Heart left ventricle (tissue), 16 donors: ENCODE measurements at regions not wholly inside any gene's neighbourhood (a gene's known extent, or its start where the extent isn't known, plus 50 kb on each side); places are given as distances from the start of the nearest gene placed in this dataset.
"Not testable (repeated sequence)": the region's sequence is repeated elsewhere in the genome, so short reads cannot be mapped to it uniquely, and the experiment has no call there.

Experiments used
- ATAC-seq, 4 donors: fragments of 200-7000 bp; cut with Tn5 transposase; one replicate each; pipeline ENCODE4 v1.9.1; 2020 to 2022; ENCODE audit warnings: moderate library complexity in 4 of 4, mild to moderate bottlenecking in 3 of 4, moderate number of reproducible peaks in 1 of 4
- DNase-seq, 5 donors: peaks; one replicate each; pipeline ENCODE4 v3.0.0-alpha.2; 2020
- H3K27ac ChIP-seq, 12 donors: fragments of 200-600 bp; sonication (generic) in 4 of 12; one replicate each; pipeline versions ENCODE4 v1.5.0 to v1.8.0; 2016 to 2022; ENCODE audit warnings: mild to moderate bottlenecking in 2 of 12
- H3K27me3 ChIP-seq, 9 donors: fragments of 200-600 bp; sonication (generic) in 2 of 9; one replicate each; pipeline versions ENCODE4 v1.5.1 to v1.8.0; 2016 to 2022; ENCODE audit warnings: mild to moderate bottlenecking in 3 of 9
- H3K36me3 ChIP-seq, 9 donors: fragments of 200-600 bp; sonication (generic) in 2 of 9; one replicate each; pipeline versions ENCODE4 v1.5.0 to v1.8.0; 2018 to 2022; ENCODE audit warnings: mild to moderate bottlenecking in 2 of 9
- H3K4me1 ChIP-seq, 12 donors: fragments of 200-600 bp; sonication (generic) in 4 of 12; one replicate each; pipeline versions ENCODE4 v1.5.0 to v1.8.0; 2016 to 2022; ENCODE audit warnings: mild to moderate bottlenecking in 3 of 12
- H3K4me3 ChIP-seq, 12 donors: fragments of 200-600 bp; sonication (generic) in 4 of 12; one replicate each; pipeline versions ENCODE4 v1.5.0 to v1.8.0; 2017 to 2022; ENCODE audit warnings: mild to moderate bottlenecking in 9 of 12, moderate library complexity in 4 of 12
- H3K9me3 ChIP-seq, 12 donors: fragments of 200-600 bp; sonication (generic) in 4 of 12; one replicate each; pipeline versions ENCODE4 v1.5.0 to v1.8.0; 2016 to 2022; ENCODE audit warnings: mild to moderate bottlenecking in 1 of 12
- POLR2A ChIP-seq, 2 donors: fragments of 450-650 bp; IDR thresholded peaks; one replicate each; pipeline ENCODE4 v1.6.1; 2017; ENCODE audit warnings: antibody characterized with exemption in 2 of 2, mild to moderate bottlenecking in 2 of 2, moderate library complexity in 2 of 2
- WGBS, 4 donors: extraction: QIAGEN DNeasy Blood & Tissue Kit in 2 of 4; methylation state at CpG; one replicate each; pipeline versions ENCODE4 v1.1.5 to v1.1.7; 2013 to 2018; 5-methylcytosine and 5-hydroxymethylcytosine counted together
- intact Hi-C, 10 donors: fragments of 100-400 bp; cut with DNase I; formaldehyde crosslinking; loops; one replicate each; pipeline versions ENCODE4 v1.11.1 to v1.14.2; 2022
- TF ChIP-seq, protein P1 (sequence below), 12 donors: fragments of 200-600 bp; sonication (generic) in 4 of 12; IDR thresholded peaks; one replicate each; pipeline versions ENCODE4 v1.5.0 to v1.8.0; 2018 to 2022; ENCODE audit warnings: antibody characterized with exemption in 12 of 12, mild to moderate bottlenecking in 5 of 12
- donor health status: ischemic (EF 13 %, LVEDD 7.1; RV severe dilation, severe dysfunction).
- donor health status: healthy with polysubstance abuse.
- donor health status: DM: no; HTN: yes; CAD: no.
- donor health status: DM: no; HTN: no; CAD: no.
- donor health status: ischemic (EF 25% LVEDD 6.9; RV normal size, moderate dysfunction).
- donor health status: ischemic (EF 25% LVEDD 5.7; RV mildly dilated, moderate dysfunction).
- donor health status: healthy.
- donor health status: DM: yes; HTN: yes; CAD: no.
- donor health status: ischemic (EF 35%, LVEDD 5.7; RV mildly dilated, moderate dysfunction).
- donor health status: nonischemic (EF 11% LVEDD 7.7; RV severe dilation, severe dysfunction).
- donor health status: DM: yes; HTN: yes; CAD: no.
- donor health status: PGD.
- donor health status: ischemic (EF 29% LVEDD 5.4; RV normal size, mild dysfunction).
- donor health status: nonischemic (EF 23%, LVEDD 6.1; RV moderate dilation, normal function).

DNA sequence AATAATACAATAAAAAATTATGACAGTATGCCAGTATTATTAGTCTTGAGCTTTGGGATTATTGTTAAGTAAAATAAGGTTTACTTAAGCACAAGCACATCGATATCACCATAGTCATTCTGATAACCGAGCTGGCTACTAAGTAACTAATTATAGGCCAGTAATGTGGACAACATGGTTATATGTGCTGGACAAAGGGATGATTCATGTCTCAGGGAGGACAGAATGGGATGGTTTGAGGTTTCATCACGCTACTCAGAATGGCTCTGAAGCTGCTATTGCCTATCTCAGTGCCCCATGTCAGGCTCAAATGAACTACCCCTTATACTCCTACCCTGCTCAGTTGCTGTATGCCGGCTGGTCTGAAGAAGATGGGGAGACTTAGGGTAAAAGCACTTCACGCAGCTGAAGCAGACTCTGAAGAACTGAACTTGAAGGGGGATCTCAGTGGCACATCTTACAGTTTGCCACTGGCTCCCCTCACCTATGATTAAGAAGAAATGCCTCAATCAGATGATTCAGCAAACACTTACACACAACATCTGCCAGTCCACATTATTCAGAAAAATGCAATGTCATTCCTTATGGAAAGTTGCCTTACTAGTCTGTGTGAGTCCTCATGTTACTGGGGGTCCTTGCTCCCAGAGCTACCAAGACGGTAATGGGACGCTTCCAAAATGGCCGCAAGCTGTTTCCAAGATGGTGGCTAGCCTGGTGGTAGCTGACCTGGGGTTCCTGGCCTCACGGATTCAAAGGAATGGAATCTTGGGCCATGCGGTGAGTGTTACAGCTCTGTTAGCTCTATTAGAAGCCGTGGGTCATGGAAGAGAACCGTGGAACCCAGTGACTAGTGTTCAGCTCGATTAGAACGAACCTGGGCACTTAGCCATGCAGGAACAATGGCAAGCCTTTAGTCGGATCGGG is 1098.6 kb downstream of the TAF11L14 start:
- ATAC-seq, result no peak
- no peak overlapping the region for H3K4me3 ChIP-seq
- H3K27me3 ChIP-seq, result no peaks in the 10 kb centered on the region
- TF ChIP-seq, protein P1, sequence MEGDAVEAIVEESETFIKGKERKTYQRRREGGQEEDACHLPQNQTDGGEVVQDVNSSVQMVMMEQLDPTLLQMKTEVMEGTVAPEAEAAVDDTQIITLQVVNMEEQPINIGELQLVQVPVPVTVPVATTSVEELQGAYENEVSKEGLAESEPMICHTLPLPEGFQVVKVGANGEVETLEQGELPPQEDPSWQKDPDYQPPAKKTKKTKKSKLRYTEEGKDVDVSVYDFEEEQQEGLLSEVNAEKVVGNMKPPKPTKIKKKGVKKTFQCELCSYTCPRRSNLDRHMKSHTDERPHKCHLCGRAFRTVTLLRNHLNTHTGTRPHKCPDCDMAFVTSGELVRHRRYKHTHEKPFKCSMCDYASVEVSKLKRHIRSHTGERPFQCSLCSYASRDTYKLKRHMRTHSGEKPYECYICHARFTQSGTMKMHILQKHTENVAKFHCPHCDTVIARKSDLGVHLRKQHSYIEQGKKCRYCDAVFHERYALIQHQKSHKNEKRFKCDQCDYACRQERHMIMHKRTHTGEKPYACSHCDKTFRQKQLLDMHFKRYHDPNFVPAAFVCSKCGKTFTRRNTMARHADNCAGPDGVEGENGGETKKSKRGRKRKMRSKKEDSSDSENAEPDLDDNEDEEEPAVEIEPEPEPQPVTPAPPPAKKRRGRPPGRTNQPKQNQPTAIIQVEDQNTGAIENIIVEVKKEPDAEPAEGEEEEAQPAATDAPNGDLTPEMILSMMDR (IDR thresholded peaks at IDR 0.05), result no peak
- TF ChIP-seq POLR2A (IDR thresholded peaks at IDR 0.05), result no peak
- no peak overlapping the region for H3K27ac ChIP-seq
- intact Hi-C loops, result no loop called here
- H3K36me3 ChIP-seq, result no peaks in the 10 kb centered on the region
- DNase-seq, result no peak
- 83 to 94% (median 89%) methylated on average over 16 of the region's 16 CpGs for WGBS, 4 donors
- peaks cover 0 to 5% (median 0%) of the 10 kb centered on the region in 12 donors for H3K4me1 ChIP-seq
- H3K9me3 ChIP-seq, result no peaks in the 10 kb centered on the region

DNA sequence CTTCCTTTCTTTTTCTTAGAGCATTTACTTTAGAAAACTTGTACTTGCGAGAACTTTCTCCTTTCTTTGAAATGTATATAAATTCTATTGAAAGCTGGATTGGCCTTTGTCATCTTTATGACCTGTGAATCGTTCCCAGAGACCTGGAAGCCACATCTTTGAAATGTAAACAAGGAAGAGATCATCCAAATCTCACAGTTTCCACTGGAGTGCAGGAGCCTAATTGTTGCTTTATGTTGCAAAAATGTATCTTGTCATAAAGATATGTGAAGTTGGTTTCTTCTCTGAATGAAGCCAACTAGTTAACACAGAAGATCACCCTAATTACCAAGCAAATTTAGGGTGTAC is 1101.8 kb downstream of the TAF11L14 start:
- intact Hi-C loops, result no loop called here
- H3K27me3 ChIP-seq, result no peaks in the 10 kb centered on the region
- 65 to 74% (median 69%) methylated on average over 2 of the region's 2 CpGs for WGBS, 4 donors
- H3K4me1 ChIP-seq, result peaks cover 0 to 14% (median 0%) of the 10 kb centered on the region in 12 donors
- TF ChIP-seq, protein P1 (IDR thresholded peaks at IDR 0.05), result no peak
- TF ChIP-seq POLR2A (IDR thresholded peaks at IDR 0.05), result no peak
- ATAC-seq (no peak), DNase-seq (no peak)
- H3K4me3 ChIP-seq, result no peak overlapping the region
- H3K27ac ChIP-seq, result no peak overlapping the region
- H3K9me3 ChIP-seq, result no peaks in the 10 kb centered on the region
- no peaks in the 10 kb centered on the region for H3K36me3 ChIP-seq

DNA sequence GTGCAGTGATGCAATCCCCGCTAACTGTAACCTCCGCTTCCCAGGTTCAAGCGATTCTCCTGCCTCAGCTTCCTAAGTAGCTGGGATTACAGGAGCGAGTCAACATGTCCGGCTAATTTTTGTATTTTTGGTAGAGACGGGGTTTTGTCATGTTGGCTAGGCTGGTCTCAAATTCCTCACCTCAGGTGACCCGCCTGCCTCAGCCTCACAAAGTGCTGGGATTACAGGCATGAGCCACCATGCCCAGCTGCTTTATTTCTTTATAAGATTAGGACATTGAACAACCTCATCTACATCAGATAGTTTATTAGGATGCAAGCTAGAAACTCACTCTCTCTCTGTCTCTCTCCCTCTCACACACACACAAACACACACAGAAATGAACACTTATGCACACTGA is 1102.5 kb downstream of the TAF11L14 start:
- H3K4me1 ChIP-seq, result peaks cover 0 to 14% (median 0%) of the 10 kb centered on the region in 12 donors
- DNase-seq, intact Hi-C loops, H3K9me3 ChIP-seq, ATAC-seq, H3K27ac ChIP-seq, H3K36me3 ChIP-seq, H3K4me3 ChIP-seq, H3K27me3 ChIP-seq: not testable (repeated sequence)
- 80 to 87% (median 83%) methylated on average over 7 of the region's 7 CpGs for WGBS, 4 donors

DNA sequence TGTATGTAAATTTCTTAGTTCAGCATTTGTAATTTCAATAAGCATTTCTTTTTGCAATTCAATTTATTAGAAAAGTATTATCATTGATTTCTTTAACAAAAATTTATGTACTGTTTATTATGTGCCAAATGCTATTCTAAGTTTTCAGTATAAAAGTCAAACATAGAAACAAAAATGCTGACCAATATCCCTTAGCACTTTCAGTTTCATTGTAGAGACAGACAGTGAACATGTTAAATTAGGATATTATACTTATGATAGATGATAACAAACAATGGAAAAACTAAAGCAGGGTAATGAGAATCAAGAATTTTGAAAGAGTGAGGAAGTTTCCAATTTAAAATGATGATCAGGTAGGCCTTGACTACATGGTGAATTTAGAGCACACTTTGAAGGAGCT is 1106.0 kb downstream of the TAF11L14 start:
- no peak overlapping the region for H3K4me3 ChIP-seq
- intact Hi-C loops, result no loop called here
- no peak for DNase-seq
- H3K4me1 ChIP-seq, result peaks cover 0 to 23% (median 0%) of the 10 kb centered on the region in 12 donors
- TF ChIP-seq, protein P1 (IDR thresholded peaks at IDR 0.05), result no peak
- no peak for TF ChIP-seq POLR2A (IDR thresholded peaks at IDR 0.05)
- no peaks in the 10 kb centered on the region for H3K9me3 ChIP-seq
- H3K27me3 ChIP-seq, result no peaks in the 10 kb centered on the region
- ATAC-seq, result no peak
- no peak overlapping the region for H3K27ac ChIP-seq
- no peaks in the 10 kb centered on the region for H3K36me3 ChIP-seq
